ENCODE measurements at regions not wholly inside any gene's neighbourhood (a gene's known extent, or its start where the extent isn't known, plus 50 kb on each side); places are given as distances from the start of the nearest gene placed in this dataset.

- TF ChIP-seq FOXM1 (IDR thresholded peaks at IDR 0.05; ENCODE audit: borderline replicate concordance, low read depth) (no peak), USF1 (IDR thresholded peaks at IDR 0.05) (no peak), NFIC (IDR thresholded peaks at IDR 0.05) (no peak), EP300 (IDR thresholded peaks at IDR 0.05; ENCODE audit: borderline replicate concordance) (no peak)
Measured at GRCh38 chr9:3151672-3152576, 308.0 kb upstream of the PUM3 start.
